Neuronal stem cell (in vitro differentiated cells): ENCODE measurements at regions not wholly inside any gene's neighbourhood (a gene's known extent, or its start where the extent isn't known, plus 50 kb on each side); places are given as distances from the start of the nearest gene placed in this dataset.

Experiments
- DNase-seq: peaks from one replicate; pipeline ENCODE4 v3.0.0-alpha.2; 2013; ENCODE audit warnings: low spot score
- H2AFZ ChIP-seq: one replicate; pipeline ENCODE4 v1.6.1; 2013; ENCODE audit warnings: mild to moderate bottlenecking, low read length, inconsistent platforms
- H2AK5ac ChIP-seq: 2 replicates; pipeline ENCODE4 v1.6.1; 2013; ENCODE audit warnings: low read depth, mild to moderate bottlenecking, inconsistent platforms, low read length, moderate library complexity, mixed read lengths
- H2BK120ac ChIP-seq: 2 replicates; pipeline ENCODE4 v1.6.1; 2013; ENCODE audit warnings: low read depth, mild to moderate bottlenecking, inconsistent platforms, low read length, moderate library complexity, mixed read lengths
- H2BK12ac ChIP-seq: one replicate; pipeline ENCODE4 v1.6.1; 2013; ENCODE audit warnings: low read length, inconsistent platforms
- H2BK15ac ChIP-seq: 2 replicates; pipeline ENCODE4 v1.6.1; 2013; ENCODE audit warnings: mild to moderate bottlenecking, low read length, inconsistent platforms, mixed read lengths
- H2BK5ac ChIP-seq: one replicate; pipeline ENCODE4 v1.6.1; 2013; ENCODE audit warnings: inconsistent platforms, mild to moderate bottlenecking, low read length, moderate library complexity
- H3K14ac ChIP-seq: one replicate; pipeline ENCODE4 v1.6.1; 2013; ENCODE audit warnings: low read length, inconsistent platforms
- H3K18ac ChIP-seq: 2 replicates; pipeline ENCODE4 v1.6.1; 2013; ENCODE audit warnings: low read length, inconsistent platforms
- H3K23ac ChIP-seq: 2 replicates; pipeline ENCODE4 v1.6.1; 2013; ENCODE audit warnings: low read depth, mild to moderate bottlenecking, mixed read lengths, low read length, inconsistent platforms; ENCODE audit not compliant: poor library complexity
- H3K27ac ChIP-seq: replicated peaks from 3 replicates; pipeline ENCODE4 v1.5.1; 2013; ENCODE audit warnings: low read length, inconsistent platforms
- H3K27me3 ChIP-seq, 3 experiments: 2 replicates each; pipeline ENCODE4 v1.6.1; 2013; ENCODE audit warnings: low read length in 3 of 3, mild to moderate bottlenecking in 2 of 3, inconsistent platforms in 1 of 3, low read depth in 1 of 3, mixed read lengths in 1 of 3, moderate library complexity in 1 of 3; ENCODE audit not compliant: control insufficient read depth in 3 of 3, insufficient read depth in 3 of 3
- H3K36me3 ChIP-seq, 2 donors: replicated peaks in 1 of 2; 2 replicates each; pipeline ENCODE4 v1.6.1; 2013; ENCODE audit warnings: low read length in 2 of 2; ENCODE audit not compliant: control insufficient read depth in 2 of 2, insufficient read depth in 2 of 2
- H3K4ac ChIP-seq: 2 replicates; pipeline ENCODE4 v1.6.1; 2013; ENCODE audit warnings: inconsistent platforms, mild to moderate bottlenecking, low read length, moderate library complexity
- H3K4me1 ChIP-seq, 2 donors: 1 replicate in 1 of 2; 2 replicates in 1 of 2; pipeline ENCODE4 v1.6.1; 2013; ENCODE audit warnings: low read length in 2 of 2, low read depth in 1 of 2; ENCODE audit not compliant: control insufficient read depth in 2 of 2, insufficient read depth in 1 of 2
- H3K4me2 ChIP-seq: one replicate; pipeline ENCODE4 v1.6.1; 2013; ENCODE audit warnings: mild to moderate bottlenecking, low read length, inconsistent platforms; ENCODE audit not compliant: insufficient read depth, poor library complexity, severe bottlenecking
- H3K4me3 ChIP-seq, 2 donors: 2 replicates each; pipeline ENCODE4 v1.5.1; 2013; ENCODE audit warnings: low read length in 2 of 2, mild to moderate bottlenecking in 2 of 2, inconsistent platforms in 1 of 2, moderate library complexity in 1 of 2
- H3K79me1 ChIP-seq: one replicate; pipeline ENCODE4 v1.6.1; 2013; ENCODE audit warnings: low read depth, mild to moderate bottlenecking, inconsistent platforms, low read length, moderate library complexity
- H3K9ac ChIP-seq: one replicate; pipeline ENCODE4 v1.6.1; 2013; ENCODE audit warnings: mild to moderate bottlenecking, low read depth, low read length, inconsistent platforms; ENCODE audit not compliant: poor library complexity
- H3K9me3 ChIP-seq, 2 donors: replicated peaks in 1 of 2; 2 replicates each; pipeline versions ENCODE3 to v1.6.1; 2013; ENCODE audit warnings: low read length in 2 of 2, mild to moderate bottlenecking in 2 of 2, inconsistent platforms in 1 of 2, low read depth in 1 of 2, mixed read lengths in 1 of 2, moderate library complexity in 1 of 2; ENCODE audit not compliant: control insufficient read depth in 2 of 2, insufficient read depth in 1 of 2
- H4K8ac ChIP-seq: one replicate; pipeline ENCODE4 v1.6.1; 2013; ENCODE audit warnings: low read depth, mild to moderate bottlenecking, inconsistent platforms, low read length, moderate library complexity
- H4K91ac ChIP-seq: one replicate; pipeline ENCODE4 v1.6.1; 2013; ENCODE audit warnings: low read length, low read depth, mild to moderate bottlenecking, inconsistent platforms; ENCODE audit not compliant: poor library complexity
- WGBS, 2 donors: extraction: QIAGEN DNeasy Blood & Tissue Kit; methylation state at CpG; one replicate each; pipeline ENCODE4 v1.1.7; 2013; ENCODE audit warnings: missing lambda C conversion rate in 2 of 2, mixed read lengths in 1 of 2; ENCODE audit not compliant: insufficient read length in 2 of 2, insufficient replicate concordance in 1 of 2; ENCODE audit errors: extremely low coverage in 2 of 2; 5-methylcytosine and 5-hydroxymethylcytosine counted together

DNA sequence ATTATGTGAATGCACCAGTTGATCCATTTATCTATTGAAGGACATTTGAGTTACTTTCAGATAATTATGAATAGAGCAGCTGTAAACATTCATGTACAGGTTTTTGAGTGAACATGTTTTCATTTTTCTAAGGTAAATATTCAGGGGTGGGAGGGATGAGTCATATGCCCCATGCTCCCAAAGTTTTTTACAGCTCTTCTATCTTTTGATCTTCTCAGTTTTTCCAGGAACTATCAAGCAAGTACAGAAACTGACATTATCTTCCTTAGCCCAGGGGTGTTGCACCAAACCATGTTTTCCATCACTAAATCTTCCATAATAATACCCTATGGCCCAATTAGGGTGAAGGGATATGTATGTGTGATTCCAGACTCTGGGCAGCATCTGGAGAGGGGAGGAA lies 384.5 kb downstream of the EMP1 start:
- Histone ChIP-seq H2BK5ac (no peak overlapping the region), H2BK120ac (no peak overlapping the region), H3K4me1 (peaks cover 0 to 10% of the 10 kb centered on the region in 2 donors), H3K27me3 (no peaks in the 10 kb centered on the region), H3K9ac (no peak overlapping the region), H2AFZ (no peak overlapping the region), H3K27ac (no peak overlapping the region), H3K18ac (no peak overlapping the region), H3K79me1 (no peaks in the 10 kb centered on the region), H3K4ac (no peak overlapping the region), H3K36me3 (no peaks in the 10 kb centered on the region), H3K23ac (no peak overlapping the region), H3K14ac (no peak overlapping the region), H4K91ac (no peak overlapping the region), H4K8ac (no peak overlapping the region), H2BK15ac (no peak overlapping the region), H3K9me3 (no peaks in the 10 kb centered on the region), H2AK5ac (no peak overlapping the region), H3K4me2 (no peak overlapping the region), H3K4me3 (no peak overlapping the region), H2BK12ac (no peak overlapping the region)
- no peak for DNase-seq

DNA sequence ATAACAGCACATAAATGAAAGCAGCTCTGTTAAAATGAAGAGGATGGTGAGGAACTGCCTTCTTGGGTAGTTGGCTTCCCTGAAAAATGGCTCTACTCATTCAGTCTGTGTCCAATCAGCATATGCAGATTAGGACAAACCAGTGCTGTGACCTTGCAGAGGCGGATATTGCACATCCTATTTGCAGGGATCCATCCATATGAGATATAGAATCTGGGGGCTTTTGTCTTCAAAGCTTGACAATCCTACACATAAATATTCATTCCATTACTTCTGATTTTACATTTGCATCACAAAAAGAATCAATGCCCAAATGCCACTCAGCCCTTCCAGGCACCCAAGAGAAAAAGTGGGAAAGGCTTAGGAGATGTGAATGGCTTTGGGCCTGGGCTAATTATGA lies 383.7 kb downstream of the EMP1 start:
- WGBS, 2 donors: no CpG with 5 or more reads among the region's 1 CpG
- Histone ChIP-seq H3K4ac (no peak overlapping the region), H3K4me1 (peaks cover 0 to 10% of the 10 kb centered on the region in 2 donors), H4K8ac (no peak overlapping the region), H3K14ac (no peak overlapping the region), H3K27ac (no peak overlapping the region), H2BK120ac (no peak overlapping the region), H3K4me2 (no peak overlapping the region), H2AK5ac (no peak overlapping the region), H2AFZ (no peak overlapping the region), H3K23ac (no peak overlapping the region), H3K9ac (no peak overlapping the region), H3K9me3 (no peaks in the 10 kb centered on the region), H2BK12ac (no peak overlapping the region), H3K79me1 (no peaks in the 10 kb centered on the region), H4K91ac (no peak overlapping the region), H3K18ac (no peak overlapping the region), H2BK15ac (no peak overlapping the region), H3K36me3 (no peaks in the 10 kb centered on the region), H2BK5ac (no peak overlapping the region), H3K27me3 (no peaks in the 10 kb centered on the region), H3K4me3 (no peak overlapping the region)
- no peak for DNase-seq

DNA sequence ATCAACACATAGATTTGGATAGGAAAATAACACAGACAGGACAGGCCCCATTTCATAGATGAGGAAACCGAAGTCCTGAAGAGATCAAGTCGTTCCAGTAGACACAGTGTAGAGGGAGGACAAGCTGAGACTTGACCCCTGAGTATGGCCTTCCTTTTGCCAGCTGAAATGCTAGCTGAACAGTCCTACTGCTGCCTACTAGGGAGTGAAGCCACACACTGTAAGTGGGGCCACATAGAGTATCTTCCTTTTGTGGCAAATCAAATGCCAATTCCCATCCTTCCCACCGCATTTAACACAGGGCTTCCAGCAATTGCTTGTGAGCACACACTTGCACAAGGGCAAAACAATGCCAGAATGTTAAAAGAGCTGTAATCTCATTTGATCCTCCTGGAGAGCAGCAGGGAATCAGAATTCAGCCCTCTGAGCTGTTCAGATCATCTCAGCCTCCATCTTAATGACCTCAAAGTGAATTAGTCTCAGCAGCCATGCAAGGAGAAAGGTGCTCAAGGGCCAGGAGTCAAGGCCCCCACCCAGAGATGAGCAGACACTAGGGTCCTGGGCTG lies 380.5 kb downstream of the EMP1 start:
- Histone ChIP-seq H2BK120ac (no peak overlapping the region), H2AFZ (no peak overlapping the region), H3K27ac (no peak overlapping the region), H3K36me3 (no peaks in the 10 kb centered on the region), H3K27me3 (no peaks in the 10 kb centered on the region), H3K9me3 (no peaks in the 10 kb centered on the region), H3K18ac (no peak overlapping the region), H3K4me3 (no peak overlapping the region), H3K14ac (no peak overlapping the region), H2BK5ac (no peak overlapping the region), H3K4me1 (peaks cover 0 to 5% of the 10 kb centered on the region in 2 donors), H4K91ac (no peak overlapping the region), H3K4me2 (no peak overlapping the region), H3K79me1 (no peaks in the 10 kb centered on the region), H4K8ac (no peak overlapping the region), H3K23ac (no peak overlapping the region), H3K9ac (no peak overlapping the region), H2BK15ac (no peak overlapping the region), H2BK12ac (no peak overlapping the region), H2AK5ac (no peak overlapping the region), H3K4ac (no peak overlapping the region)
- no CpG with 5 or more reads among the region's 3 CpGs for WGBS, 2 donors
- DNase-seq: no peak

DNA sequence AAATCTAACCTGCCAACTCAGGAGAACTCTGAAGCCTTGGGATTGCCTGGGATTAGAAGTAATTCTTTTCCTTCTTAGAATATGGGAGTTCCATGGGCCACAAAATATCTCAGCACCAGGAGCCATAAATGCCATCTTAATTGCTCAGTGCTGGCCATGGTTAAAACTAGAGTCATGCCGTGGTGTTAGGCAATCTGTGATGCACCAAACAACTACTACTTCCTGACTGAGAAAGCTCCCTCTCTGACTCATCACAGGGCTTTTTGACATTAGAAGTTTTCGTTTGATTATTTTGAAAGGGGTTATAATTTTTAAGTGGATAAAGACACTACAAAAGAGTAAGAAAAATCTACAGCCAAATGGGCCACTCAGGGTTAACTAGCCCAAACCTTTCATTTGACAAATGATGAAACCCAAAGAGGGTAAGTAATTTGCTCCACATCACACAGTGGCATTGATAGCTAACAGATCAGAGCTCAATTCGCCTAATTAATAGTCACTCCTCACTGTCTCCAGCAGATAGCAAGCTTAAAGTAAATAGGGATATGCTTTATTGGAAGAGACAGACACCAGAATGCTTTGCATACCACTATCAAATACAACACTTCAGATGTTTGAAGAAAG lies 377.3 kb downstream of the EMP1 start:
- peaks cover 0 to under 1% of the 10 kb centered on the region in 2 donors for H3K9me3 ChIP-seq
- no peak overlapping the region for H3K14ac ChIP-seq
- no peak overlapping the region for H3K4me2 ChIP-seq
- no peak overlapping the region for H3K4me3 ChIP-seq
- no peak overlapping the region for H2BK12ac ChIP-seq
- no peak overlapping the region for H2AFZ ChIP-seq
- no peak overlapping the region for H2BK5ac ChIP-seq
- H2BK120ac ChIP-seq: no peak overlapping the region
- no CpG with 5 or more reads among the region's 3 CpGs for WGBS, 2 donors
- no peak overlapping the region for H2BK15ac ChIP-seq
- H3K18ac ChIP-seq: no peak overlapping the region
- H3K9ac ChIP-seq: no peak overlapping the region
- H3K36me3 ChIP-seq: no peaks in the 10 kb centered on the region
- H3K4ac ChIP-seq: no peak overlapping the region
- H3K27ac ChIP-seq: no peak overlapping the region
- H3K27me3 ChIP-seq: no peaks in the 10 kb centered on the region
- no peak overlapping the region for H2AK5ac ChIP-seq
- H3K4me1 ChIP-seq: peaks cover 0 to 5% of the 10 kb centered on the region in 2 donors
- no peak overlapping the region for H3K23ac ChIP-seq
- no peak overlapping the region for H4K91ac ChIP-seq
- DNase-seq: no peak
- no peak overlapping the region for H4K8ac ChIP-seq
- H3K79me1 ChIP-seq: no peaks in the 10 kb centered on the region
